GM12875 (cell line): ENCODE measurements at regions not wholly inside any gene's neighbourhood (a gene's known extent, or its start where the extent isn't known, plus 50 kb on each side); places are given as distances from the start of the nearest gene placed in this dataset.

Source experiments
- H3K4me3 ChIP-seq: one replicate; pipeline ENCODE4 v1.5.1; 2011; ENCODE audit warnings: low read depth, low read length, control low read depth
- TF ChIP-seq, protein P1 (sequence below): IDR thresholded peaks from 2 replicates; pipeline ENCODE4 v1.5.1; 2011; ENCODE audit warnings: low read depth, mild to moderate bottlenecking, control low read depth, inconsistent platforms, low read length, moderate library complexity, borderline replicate concordance; ENCODE audit not compliant: insufficient read depth

DNA sequence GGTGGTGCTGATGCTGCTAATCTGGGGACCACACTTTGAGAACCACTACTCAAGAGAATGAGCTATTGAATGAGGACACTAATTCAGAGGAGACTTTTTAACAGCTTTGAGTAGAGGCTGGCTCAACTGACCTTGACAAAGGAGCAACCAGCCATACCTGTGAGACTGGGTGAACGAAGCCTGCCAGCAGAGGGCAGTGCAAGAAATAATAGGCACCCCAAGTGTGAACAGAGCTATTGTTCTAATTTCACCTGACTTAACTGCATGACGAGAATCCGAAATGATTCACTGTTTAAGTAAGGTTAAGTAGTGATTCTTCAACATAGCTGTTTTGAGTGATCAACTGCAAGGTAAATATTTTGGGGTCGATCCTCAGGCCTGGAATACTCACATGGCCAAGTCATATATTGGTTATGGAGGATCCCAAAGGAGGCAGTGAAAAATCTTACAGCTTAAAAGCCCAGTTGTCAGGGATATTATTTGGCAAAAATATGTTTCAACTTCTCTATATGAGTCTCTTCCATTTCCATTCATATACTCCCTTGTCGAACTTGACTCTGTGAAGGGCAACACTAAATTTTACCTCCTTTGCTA is 550.5 kb upstream of the MARCKS start:
- no peak overlapping the region for H3K4me3 ChIP-seq
- TF ChIP-seq, protein P1, sequence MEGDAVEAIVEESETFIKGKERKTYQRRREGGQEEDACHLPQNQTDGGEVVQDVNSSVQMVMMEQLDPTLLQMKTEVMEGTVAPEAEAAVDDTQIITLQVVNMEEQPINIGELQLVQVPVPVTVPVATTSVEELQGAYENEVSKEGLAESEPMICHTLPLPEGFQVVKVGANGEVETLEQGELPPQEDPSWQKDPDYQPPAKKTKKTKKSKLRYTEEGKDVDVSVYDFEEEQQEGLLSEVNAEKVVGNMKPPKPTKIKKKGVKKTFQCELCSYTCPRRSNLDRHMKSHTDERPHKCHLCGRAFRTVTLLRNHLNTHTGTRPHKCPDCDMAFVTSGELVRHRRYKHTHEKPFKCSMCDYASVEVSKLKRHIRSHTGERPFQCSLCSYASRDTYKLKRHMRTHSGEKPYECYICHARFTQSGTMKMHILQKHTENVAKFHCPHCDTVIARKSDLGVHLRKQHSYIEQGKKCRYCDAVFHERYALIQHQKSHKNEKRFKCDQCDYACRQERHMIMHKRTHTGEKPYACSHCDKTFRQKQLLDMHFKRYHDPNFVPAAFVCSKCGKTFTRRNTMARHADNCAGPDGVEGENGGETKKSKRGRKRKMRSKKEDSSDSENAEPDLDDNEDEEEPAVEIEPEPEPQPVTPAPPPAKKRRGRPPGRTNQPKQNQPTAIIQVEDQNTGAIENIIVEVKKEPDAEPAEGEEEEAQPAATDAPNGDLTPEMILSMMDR = peak; percentile 74

DNA sequence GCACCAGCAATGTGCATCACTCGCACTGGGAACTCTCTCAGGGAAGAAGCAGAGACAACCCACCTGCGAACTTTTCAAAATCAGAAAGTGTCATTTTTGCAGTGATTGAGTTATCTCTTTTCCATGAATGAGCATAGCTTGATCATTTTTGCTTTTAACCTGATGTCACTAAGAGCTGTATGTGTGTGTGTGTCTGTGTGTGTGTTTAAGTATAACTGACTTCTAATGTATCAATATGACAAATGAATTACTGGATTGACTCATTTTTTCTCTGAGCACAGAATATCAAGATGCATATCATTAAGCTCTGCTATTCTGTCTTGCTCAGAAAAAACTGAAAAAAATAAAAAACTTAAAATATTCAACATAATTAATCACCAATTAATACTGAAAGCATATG is 548.9 kb upstream of the MARCKS start:
- TF ChIP-seq, protein P1 = no peak

GRCh38 chr6:113313841-113314240 is 543.3 kb upstream of the MARCKS start:
- H3K4me3 ChIP-seq = no peak overlapping the region
- TF ChIP-seq, protein P1 = no peak

More for the DNA sequence above, 548.9 kb upstream of the MARCKS start:
- no peak overlapping the region for H3K4me3 ChIP-seq

DNA sequence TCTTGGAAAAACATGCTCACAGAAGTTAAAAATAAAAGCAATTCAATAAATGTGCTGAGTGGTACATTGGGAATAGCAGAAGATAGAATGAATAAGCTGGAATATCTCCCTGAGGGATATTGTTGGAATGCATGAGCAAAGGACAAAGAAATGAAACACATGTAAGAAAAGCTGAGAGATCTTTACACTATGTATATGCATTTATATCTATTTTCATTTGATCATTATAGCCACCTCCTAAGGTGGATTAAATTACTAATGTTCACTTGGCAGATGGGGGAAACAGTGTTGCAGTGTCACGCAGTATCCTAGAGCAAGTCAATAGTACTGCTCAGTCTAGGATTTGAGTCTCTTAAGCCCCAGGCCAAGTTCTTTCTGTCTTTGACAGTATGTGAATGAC is 542.0 kb upstream of the MARCKS start:
- no peak overlapping the region for H3K4me3 ChIP-seq
- TF ChIP-seq, protein P1 = no peak

GRCh38 chr6:113315879-113316278 is 541.3 kb upstream of the MARCKS start:
- TF ChIP-seq, protein P1 = no peak
- H3K4me3 ChIP-seq = no peak overlapping the region

DNA sequence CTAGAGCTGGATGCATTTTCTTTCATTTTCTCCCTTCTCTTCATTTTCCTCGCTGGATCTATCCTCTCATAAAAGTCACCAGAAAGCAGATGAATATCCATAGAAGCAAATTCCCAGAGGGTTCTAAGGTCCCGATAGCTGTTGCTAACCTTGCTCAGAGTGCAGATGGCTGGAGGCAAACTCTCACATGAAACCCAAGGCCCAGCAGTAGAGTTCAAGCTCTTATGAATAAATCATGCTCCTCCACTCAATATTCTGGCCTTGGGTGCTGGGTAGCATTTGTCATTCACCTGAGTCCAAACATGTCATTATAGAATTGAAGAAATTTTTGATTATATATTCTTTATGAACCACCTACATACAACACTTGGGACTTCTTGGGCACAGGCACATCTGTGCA is 539.7 kb upstream of the MARCKS start:
- no peak overlapping the region for H3K4me3 ChIP-seq
- TF ChIP-seq, protein P1 = no peak

DNA sequence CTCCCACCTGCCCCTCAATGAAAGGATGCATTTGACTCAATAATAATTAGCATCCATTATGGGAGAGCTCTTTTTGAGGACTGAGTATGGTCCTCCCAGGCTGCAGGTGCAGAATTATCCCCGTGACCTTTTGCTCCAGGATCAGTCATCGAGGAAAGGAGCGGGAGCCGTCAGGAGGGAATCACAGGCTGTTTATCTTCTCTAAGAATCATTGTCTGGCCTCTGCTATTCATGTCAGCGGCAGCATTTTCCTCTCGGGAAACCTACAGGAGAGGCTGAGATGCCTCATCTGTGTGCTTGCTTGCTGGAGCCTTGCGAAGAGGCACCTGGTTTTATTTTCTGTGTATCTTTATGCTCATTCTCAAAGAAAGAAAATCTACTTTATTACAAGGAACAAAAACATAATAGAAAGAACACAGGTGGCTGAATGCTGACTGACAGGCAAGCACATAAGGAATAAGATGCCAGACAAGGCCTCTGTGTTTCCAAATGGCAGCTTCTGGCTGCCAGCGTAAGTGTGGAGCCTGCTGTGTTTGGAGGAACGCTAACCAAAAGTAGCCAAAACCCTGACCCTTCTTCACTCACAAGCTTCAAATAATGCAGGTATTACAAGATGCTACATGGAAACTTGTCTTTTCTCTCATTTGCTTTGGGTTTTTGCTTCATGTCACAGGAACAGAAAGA is 539.1 kb upstream of the MARCKS start:
- TF ChIP-seq, protein P1 = no peak
- no peak overlapping the region for H3K4me3 ChIP-seq
